OCI-LY1 (cell line): ENCODE measurements at regions not wholly inside any gene's neighbourhood (a gene's known extent, or its start where the extent isn't known, plus 50 kb on each side); places are given as distances from the start of the nearest gene placed in this dataset.
"Not testable (repeated sequence)": the region's sequence is repeated elsewhere in the genome, so short reads cannot be mapped to it uniquely, and the experiment has no call there.

Source experiments
- H2AFZ ChIP-seq: fragments of 200-600 bp; sonication (generic), shearing (Covaris generic); 2 replicates; pipeline ENCODE4 v1.6.0; 2014; ENCODE audit warnings: antibody characterized with exemption, mild to moderate bottlenecking, low read length
- H3F3A ChIP-seq: fragments of 200-600 bp; sonication (generic), shearing (Covaris generic); 2 replicates; pipeline ENCODE4 v1.6.0; 2014; ENCODE audit warnings: mild to moderate bottlenecking, antibody characterized with exemption, low read length, moderate library complexity; ENCODE audit not compliant: insufficient read depth
- H3K27ac ChIP-seq: fragments of 200-600 bp; sonication (generic); 2 replicates; pipeline ENCODE4 v1.5.1; 2014; ENCODE audit warnings: low read length, mixed run types, mild to moderate bottlenecking, low read depth; ENCODE audit not compliant: poor library complexity, severe bottlenecking
- H3K27me3 ChIP-seq: fragments of 200-600 bp; sonication (generic); 2 replicates; pipeline ENCODE4 v1.6.0; 2014; ENCODE audit warnings: antibody characterized with exemption, mild to moderate bottlenecking, low read length, moderate library complexity; ENCODE audit not compliant: insufficient read depth
- H3K36me3 ChIP-seq: fragments of 200-600 bp; sonication (generic); 2 replicates; pipeline ENCODE4 v1.6.1; 2014; ENCODE audit warnings: mild to moderate bottlenecking, antibody characterized with exemption, low read length, moderate library complexity, mixed read lengths; ENCODE audit not compliant: insufficient read depth
- H3K4me1 ChIP-seq: fragments of 200-600 bp; sonication (generic); 2 replicates; pipeline ENCODE4 v1.5.1; 2014; ENCODE audit warnings: mild to moderate bottlenecking, low read length, moderate library complexity; ENCODE audit not compliant: insufficient read depth, severe bottlenecking
- H3K4me2 ChIP-seq: fragments of 200-600 bp; sonication (generic), shearing (Covaris generic); 2 replicates; pipeline ENCODE4 v1.6.1; 2014; ENCODE audit warnings: low read length
- H3K4me3 ChIP-seq: fragments of 200-600 bp; sonication (generic); 2 replicates; pipeline ENCODE4 v1.5.1; 2014; ENCODE audit warnings: low read length, low read depth, mild to moderate bottlenecking, mixed read lengths; ENCODE audit not compliant: poor library complexity, severe bottlenecking
- H3K79me2 ChIP-seq: fragments of 200-600 bp; shearing (Covaris generic); 2 replicates; pipeline ENCODE4 v1.6.1; 2016; ENCODE audit warnings: mixed run types, low read length, mixed read lengths; ENCODE audit not compliant: insufficient read depth
- H3K9ac ChIP-seq: fragments of 200-600 bp; sonication (generic), shearing (Covaris generic); 2 replicates; pipeline ENCODE4 v1.6.1; 2014; ENCODE audit warnings: mild to moderate bottlenecking, low read length, mixed read lengths
- H3K9me2 ChIP-seq: fragments of 200-600 bp; sonication (generic), shearing (Covaris generic); 2 replicates; pipeline ENCODE4 v1.6.1; 2014; ENCODE audit warnings: low read depth, mild to moderate bottlenecking, low read length, mixed read lengths
- H3K9me3 ChIP-seq: fragments of 200-600 bp; shearing (Covaris generic); 2 replicates; pipeline ENCODE4 v1.6.1; 2014; ENCODE audit warnings: low read length, mixed read lengths
- H4K20me1 ChIP-seq: fragments of 200-600 bp; sonication (generic), shearing (Covaris generic); 2 replicates; pipeline ENCODE4 v1.6.0; 2016; ENCODE audit warnings: mild to moderate bottlenecking, low read length; ENCODE audit not compliant: insufficient read depth
- EZH2 ChIP-seq: fragments of 200-600 bp; sonication (generic), shearing (Covaris generic); IDR thresholded peaks from 2 replicates; pipeline ENCODE4 v1.8.0; 2017; ENCODE audit warnings: borderline replicate concordance, mixed run types, mild to moderate bottlenecking, antibody characterized with exemption, low read length, moderate library complexity, mixed read lengths
- TF ChIP-seq, protein P1 (sequence below): fragments of 200-600 bp; sonication (generic), shearing (Covaris generic); IDR thresholded peaks from 2 replicates; pipeline ENCODE4 v1.5.1; 2017; ENCODE audit warnings: mild to moderate bottlenecking, antibody characterized with exemption, low read length, moderate library complexity, mixed read lengths

DNA sequence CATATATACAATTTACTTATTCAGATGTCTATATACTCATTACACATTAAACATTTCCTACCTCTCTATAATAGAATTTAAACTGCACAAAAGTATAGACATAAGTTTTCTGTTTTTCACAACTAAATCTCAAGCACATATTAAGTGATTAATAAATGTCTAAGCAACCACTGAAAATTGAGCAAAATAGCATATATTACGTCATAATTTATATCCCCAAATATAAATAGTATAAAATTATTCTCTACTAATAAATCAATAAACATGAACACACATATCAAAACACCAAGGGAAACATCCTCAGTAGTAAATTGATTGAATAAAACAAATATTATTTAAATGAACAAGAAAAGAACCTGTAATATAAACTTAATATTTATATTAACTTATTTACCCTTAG lies 865.1 kb downstream of the CDH18 start:
- Histone ChIP-seq H3K9me3 (no peaks in the 10 kb centered on the region), H3K36me3 (no peaks in the 10 kb centered on the region), H3K4me3 (no peak overlapping the region), H3K79me2 (no peaks in the 10 kb centered on the region), H2AFZ (no peak overlapping the region), H4K20me1 (no peaks in the 10 kb centered on the region), H3K9ac (no peak overlapping the region), H3K4me2 (no peak overlapping the region), H3K9me2 (no peaks in the 10 kb centered on the region), H3F3A (no peaks in the 10 kb centered on the region; the same call in 1 of the 2 replicates), H3K27me3 (no peaks in the 10 kb centered on the region), H3K27ac (no peak overlapping the region), H3K4me1 (no peaks in the 10 kb centered on the region)
- TF ChIP-seq, protein P1, sequence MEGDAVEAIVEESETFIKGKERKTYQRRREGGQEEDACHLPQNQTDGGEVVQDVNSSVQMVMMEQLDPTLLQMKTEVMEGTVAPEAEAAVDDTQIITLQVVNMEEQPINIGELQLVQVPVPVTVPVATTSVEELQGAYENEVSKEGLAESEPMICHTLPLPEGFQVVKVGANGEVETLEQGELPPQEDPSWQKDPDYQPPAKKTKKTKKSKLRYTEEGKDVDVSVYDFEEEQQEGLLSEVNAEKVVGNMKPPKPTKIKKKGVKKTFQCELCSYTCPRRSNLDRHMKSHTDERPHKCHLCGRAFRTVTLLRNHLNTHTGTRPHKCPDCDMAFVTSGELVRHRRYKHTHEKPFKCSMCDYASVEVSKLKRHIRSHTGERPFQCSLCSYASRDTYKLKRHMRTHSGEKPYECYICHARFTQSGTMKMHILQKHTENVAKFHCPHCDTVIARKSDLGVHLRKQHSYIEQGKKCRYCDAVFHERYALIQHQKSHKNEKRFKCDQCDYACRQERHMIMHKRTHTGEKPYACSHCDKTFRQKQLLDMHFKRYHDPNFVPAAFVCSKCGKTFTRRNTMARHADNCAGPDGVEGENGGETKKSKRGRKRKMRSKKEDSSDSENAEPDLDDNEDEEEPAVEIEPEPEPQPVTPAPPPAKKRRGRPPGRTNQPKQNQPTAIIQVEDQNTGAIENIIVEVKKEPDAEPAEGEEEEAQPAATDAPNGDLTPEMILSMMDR, result no peak
- TF ChIP-seq EZH2, result no peak

DNA sequence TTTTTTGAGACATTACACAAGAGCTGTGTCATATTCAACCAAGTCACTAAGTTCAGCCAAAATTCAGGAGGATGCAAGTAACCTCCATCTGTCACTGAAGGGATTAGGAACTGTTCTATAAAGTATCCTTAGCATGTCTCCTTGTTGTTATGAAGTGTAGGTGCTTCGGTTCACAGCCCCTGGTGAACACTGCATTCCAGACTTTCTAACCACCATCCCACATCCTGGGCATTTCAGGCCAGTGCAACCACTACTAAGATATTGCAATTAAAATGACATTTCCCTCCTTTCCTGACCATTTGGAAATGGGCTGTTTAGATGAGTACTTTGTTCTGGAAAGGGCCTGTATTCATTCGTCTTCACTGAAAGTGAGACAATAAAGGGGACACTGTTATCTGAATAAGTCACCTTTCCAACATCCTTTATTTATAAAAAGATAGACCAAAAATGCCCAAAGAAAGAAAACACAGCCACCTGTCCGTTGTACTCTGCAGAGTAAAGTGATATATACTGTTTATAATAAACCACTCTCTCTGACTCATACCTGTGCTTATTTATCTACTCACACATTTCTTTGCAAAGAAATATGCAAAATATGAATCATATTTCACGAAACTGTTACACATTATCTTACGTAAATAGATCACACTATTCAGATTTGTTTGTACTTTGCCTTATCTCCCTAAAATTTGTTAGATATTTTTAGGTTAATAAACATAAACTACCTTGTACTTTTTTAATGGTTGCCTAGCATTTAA lies 861.9 kb downstream of the CDH18 start:
- no peaks in the 10 kb centered on the region for H4K20me1 ChIP-seq
- no peaks in the 10 kb centered on the region for H3K4me1 ChIP-seq
- H3K79me2 ChIP-seq, result no peaks in the 10 kb centered on the region
- H3K9me3 ChIP-seq, result no peaks in the 10 kb centered on the region
- no peaks in the 10 kb centered on the region for H3K36me3 ChIP-seq
- no peak overlapping the region for H2AFZ ChIP-seq
- no peaks in the 10 kb centered on the region for H3K9me2 ChIP-seq
- H3K27ac ChIP-seq, result no peak overlapping the region
- no peak for TF ChIP-seq EZH2
- TF ChIP-seq, protein P1, result no peak
- no peak overlapping the region for H3K9ac ChIP-seq
- no peak overlapping the region for H3K4me2 ChIP-seq
- no peak overlapping the region for H3K4me3 ChIP-seq
- H3F3A ChIP-seq, result no peaks in the 10 kb centered on the region; the same call in 1 of the 2 replicates
- no peaks in the 10 kb centered on the region for H3K27me3 ChIP-seq

DNA sequence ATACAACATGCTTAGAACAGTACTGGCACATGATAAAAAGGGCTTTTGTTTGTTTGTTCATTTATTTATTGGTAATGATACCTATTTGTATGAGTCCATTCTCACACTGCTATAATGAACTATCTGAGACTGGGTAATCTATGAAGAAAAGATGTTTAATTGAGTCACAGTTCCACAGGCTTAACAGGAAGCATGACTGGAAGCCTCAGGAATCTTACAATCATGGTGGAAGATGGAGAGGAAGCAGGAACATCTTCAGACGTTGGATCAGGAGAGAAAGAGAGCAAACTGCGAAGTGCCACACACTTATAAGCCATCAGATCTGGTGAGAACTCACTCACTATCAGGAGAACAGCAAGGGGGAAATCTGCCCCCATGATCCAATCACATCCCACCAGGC lies 847.7 kb downstream of the CDH18 start:
- H3K4me2 ChIP-seq, result no peak overlapping the region
- H4K20me1 ChIP-seq, result no peaks in the 10 kb centered on the region
- H3K9me3 ChIP-seq, result no peaks in the 10 kb centered on the region
- H3K36me3 ChIP-seq, result no peaks in the 10 kb centered on the region
- no peak for TF ChIP-seq EZH2
- TF ChIP-seq, protein P1, result no peak
- no peak overlapping the region for H3K27ac ChIP-seq
- H3F3A ChIP-seq, result no peaks in the 10 kb centered on the region
- H3K4me3 ChIP-seq, result no peak overlapping the region
- H2AFZ ChIP-seq, result no peak overlapping the region
- no peaks in the 10 kb centered on the region for H3K27me3 ChIP-seq
- H3K79me2 ChIP-seq, result no peaks in the 10 kb centered on the region
- H3K9ac ChIP-seq, result no peak overlapping the region
- no peaks in the 10 kb centered on the region for H3K4me1 ChIP-seq
- H3K9me2 ChIP-seq, result no peaks in the 10 kb centered on the region

DNA sequence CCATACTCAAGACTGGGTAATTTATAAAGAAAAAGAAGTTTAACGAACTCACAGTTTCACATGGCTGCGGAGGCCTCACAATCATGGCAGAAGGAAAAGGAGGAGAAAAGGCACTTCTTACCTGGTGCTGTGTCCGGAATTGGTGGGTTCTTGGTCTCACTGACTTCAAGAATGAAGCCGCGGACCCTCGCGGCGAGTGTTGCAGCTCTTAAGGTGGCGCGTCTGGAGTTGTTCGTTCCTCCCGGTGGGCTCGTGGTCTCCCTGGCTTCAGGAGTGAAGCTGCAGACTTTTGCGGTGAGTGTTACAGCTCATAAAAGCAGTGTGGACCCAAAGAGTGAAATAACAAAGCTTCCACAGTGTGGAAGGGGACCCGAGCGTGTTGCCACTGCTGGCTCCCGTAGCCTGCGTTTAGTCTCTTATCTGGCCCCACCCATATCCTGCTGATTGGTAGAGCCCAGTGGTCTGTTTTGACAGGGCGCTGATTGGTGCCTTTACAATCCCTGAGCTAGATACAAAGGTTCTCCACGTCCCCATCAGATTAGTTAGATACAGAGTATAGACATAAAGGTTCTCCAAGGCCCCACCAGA lies 846.0 kb downstream of the CDH18 start:
- H3K4me1 ChIP-seq, H3K4me3 ChIP-seq, H3F3A ChIP-seq, H3K4me2 ChIP-seq, H4K20me1 ChIP-seq, H2AFZ ChIP-seq, H3K9me3 ChIP-seq, H3K27me3 ChIP-seq, H3K36me3 ChIP-seq, H3K79me2 ChIP-seq, H3K27ac ChIP-seq, H3K9ac ChIP-seq, H3K9me2 ChIP-seq: not testable (repeated sequence)

DNA sequence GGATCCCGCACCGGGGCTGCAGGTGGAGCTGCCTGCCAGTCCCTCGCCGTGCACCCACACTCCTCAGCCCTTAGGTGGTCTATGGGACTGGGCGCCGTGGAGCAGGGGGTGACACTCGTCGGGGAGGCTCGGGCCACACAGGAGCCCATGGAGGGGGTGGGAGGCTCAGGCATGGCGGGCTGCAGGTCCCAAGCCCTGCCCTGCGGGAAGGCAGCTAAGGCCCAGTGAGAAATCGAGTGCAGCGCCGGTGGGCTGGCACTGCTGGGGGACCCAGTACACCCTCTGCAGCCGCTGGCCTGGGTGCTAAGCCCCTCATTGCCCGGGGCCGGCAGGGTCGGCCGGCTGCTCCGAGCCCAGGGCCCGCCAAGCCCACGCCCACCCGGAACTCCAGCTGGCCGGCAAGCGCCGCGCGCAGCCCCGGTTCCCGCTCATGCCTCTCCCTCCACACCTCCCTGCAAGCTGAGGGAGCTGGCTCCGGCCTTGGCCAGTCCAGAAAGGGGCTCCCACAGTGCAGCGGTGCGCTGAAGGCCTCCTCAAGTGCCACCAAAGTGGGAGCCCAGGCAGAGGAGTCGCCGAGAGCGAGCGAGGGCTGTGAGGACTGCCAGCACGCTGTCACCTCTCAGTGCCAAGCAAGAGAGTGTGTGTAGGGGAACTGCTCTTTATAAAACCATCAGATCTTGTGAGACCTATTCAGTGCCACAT lies 845.1 kb downstream of the CDH18 start:
- H4K20me1 ChIP-seq, H3F3A ChIP-seq, H3K27me3 ChIP-seq, H3K9me2 ChIP-seq, H3K9me3 ChIP-seq, H3K4me3 ChIP-seq, H2AFZ ChIP-seq, H3K4me1 ChIP-seq, H3K4me2 ChIP-seq, H3K27ac ChIP-seq, H3K9ac ChIP-seq, H3K79me2 ChIP-seq, H3K36me3 ChIP-seq: not testable (repeated sequence)
